ENCODE measurements at regions not wholly inside any gene's neighbourhood (a gene's known extent, or its start where the extent isn't known, plus 50 kb on each side); places are given as distances from the start of the nearest gene placed in this dataset.

DNA sequence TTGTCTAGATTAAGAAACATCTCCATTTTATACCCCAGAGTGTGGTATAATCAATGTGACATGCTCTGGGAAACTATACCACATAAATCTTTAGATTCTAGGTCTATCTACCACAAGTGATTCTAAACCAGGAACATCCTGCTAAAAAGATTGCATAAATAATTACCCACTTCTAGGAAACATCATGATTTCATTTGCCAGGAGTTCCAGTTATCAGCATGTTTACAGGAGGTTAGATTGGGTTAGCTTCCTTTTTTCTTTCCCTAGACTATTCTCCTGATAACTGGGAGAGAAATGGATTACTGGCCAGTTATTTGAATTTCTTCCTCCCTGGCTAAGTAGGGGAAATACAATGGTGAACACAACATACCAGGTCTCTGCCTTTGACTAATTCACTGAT, 230.3 kb upstream of the BOD1L1 start:
- no peaks in the 10 kb centered on the region; a peak in 1 of 7 replicates for H3K4me1 ChIP-seq (replicated peaks in 1 of 4; ENCODE audit: control insufficient read depth in 3 of 4, insufficient read depth in 4 of 4, low read length in 3 of 4)
- H4K91ac ChIP-seq (replicated peaks; ENCODE audit: insufficient read length, low read length), result no peak overlapping the region
- CTCF ChIA-PET (ENCODE audit: partially characterized antibody), result interaction anchor here (4.3 kb wide), 1 partner anchor 203 kb away, joined by 29 read pairs; no protein-coding TSS in a partner anchor
- no peak overlapping the region for H2BK120ac ChIP-seq (replicated peaks; ENCODE audit: low read depth, low read length)
- H4K8ac ChIP-seq (ENCODE audit: extremely low read depth, insufficient read depth, low read length), result no peak overlapping the region
- TF ChIP-seq KDM5A (IDR thresholded peaks at IDR 0.05; ENCODE audit: low read length), result no peak
- TF ChIP-seq CBX5 (IDR thresholded peaks at IDR 0.05; ENCODE audit: low read depth, low read length), result no peak
- TF ChIP-seq SP2 (IDR thresholded peaks at IDR 0.05; ENCODE audit: low read length), result no peak
- TF ChIP-seq JUND (IDR thresholded peaks at IDR 0.05; ENCODE audit: low read length), result no peak
- no peak for TF ChIP-seq ZNF274 (IDR thresholded peaks at IDR 0.05; ENCODE audit: borderline replicate concordance, extremely low read depth, low read length)
- H3K27me3 ChIP-seq (replicated peaks in 1 of 4; ENCODE audit: control insufficient read depth in 3 of 4, extremely low read depth in 1 of 4, insufficient read depth in 3 of 4, low read length in 3 of 4), result no peaks in the 10 kb centered on the region
- H3K23me2 ChIP-seq (ENCODE audit: low read depth, low read length), result no peaks in the 10 kb centered on the region
- no peaks in the 10 kb centered on the region for H4K20me1 ChIP-seq (replicated peaks in 1 of 2; ENCODE audit: control insufficient read depth in 1 of 2, insufficient read depth in 2 of 2, low read length in 2 of 2)
- H3K23ac ChIP-seq (ENCODE audit: insufficient read length), result no peak overlapping the region
- DNase-seq (ENCODE audit: low read depth in 1 of 2, low spot score in 2 of 2) (no peak), FAIRE-seq (no peak)
- H3K56ac ChIP-seq (replicated peaks; ENCODE audit: insufficient read length, low read depth, low read length), result no peak overlapping the region
- H4K5ac ChIP-seq (ENCODE audit: insufficient read length, low read depth, low read length), result no peak overlapping the region
- no peak overlapping the region for H2BK5ac ChIP-seq (ENCODE audit: low read depth, low read length)
- no peak overlapping the region for H2AK5ac ChIP-seq (ENCODE audit: low read depth, low read length)
- no peak overlapping the region for H3K14ac ChIP-seq (ENCODE audit: insufficient read length)
- H3K9me3 ChIP-seq (ENCODE audit: insufficient read depth in 2 of 2, low read depth in 1 of 2, low read length in 1 of 2), result no peaks in the 10 kb centered on the region
- H3K9ac ChIP-seq (replicated peaks in 1 of 4; ENCODE audit: extremely low read depth in 1 of 4, low read depth in 3 of 4, low read length in 3 of 4), result no peak overlapping the region
- no peak overlapping the region for H3K27ac ChIP-seq (ENCODE audit: low read depth, low read length)
- H3K4me3 ChIP-seq (ENCODE audit: extremely low read depth in 1 of 4, insufficient read depth in 2 of 4, low read depth in 3 of 4, low read length in 4 of 4), result no peak overlapping the region
- no peaks in the 10 kb centered on the region for H3K79me2 ChIP-seq (ENCODE audit: control insufficient read depth in 1 of 2, insufficient read depth in 2 of 2, low read length in 2 of 2)
- no peaks in the 10 kb centered on the region; a peak in 1 of 8 replicates for H3K36me3 ChIP-seq (ENCODE audit: control insufficient read depth in 2 of 4, insufficient read depth in 4 of 4, low read length in 3 of 4)
- POLR2A ChIA-PET (ENCODE audit: partially characterized antibody), result no interaction called here
- H3K79me1 ChIP-seq (ENCODE audit: low read depth, low read length), result no peaks in the 10 kb centered on the region
- H3K4me2 ChIP-seq (ENCODE audit: insufficient read depth in 1 of 2, low read depth in 2 of 2, low read length in 2 of 2), result no peak overlapping the region
- no peak overlapping the region for H2BK12ac ChIP-seq (ENCODE audit: low read depth, low read length)
- H3K4ac ChIP-seq (replicated peaks; ENCODE audit: insufficient read length, low read depth, low read length), result no peak overlapping the region
- no peak overlapping the region for H2BK15ac ChIP-seq (ENCODE audit: low read length)
- no peak overlapping the region for H2AFZ ChIP-seq (ENCODE audit: low read length)
- H2BK20ac ChIP-seq (ENCODE audit: low read length), result no peak overlapping the region
- H3K18ac ChIP-seq (ENCODE audit: extremely low read depth, low read length), result no peak overlapping the region

Data from H1 (cell line).